ENCODE measurements at regions not wholly inside any gene's neighbourhood (a gene's known extent, or its start where the extent isn't known, plus 50 kb on each side); places are given as distances from the start of the nearest gene placed in this dataset.
"Not testable (repeated sequence)": the region's sequence is repeated elsewhere in the genome, so short reads cannot be mapped to it uniquely, and the experiment has no call there.

GRCh38 chr13:61358599-61358998, 57.0 kb downstream of the PCDH20 start:
- intact Hi-C loops (cut with DNase I) = no loop called here
- ATAC-seq = no peak

GRCh38 chr13:61350341-61350740, 65.3 kb downstream of the PCDH20 start:
- ATAC-seq (no peak), DNase-seq (no peak)
- intact Hi-C loops (cut with DNase I) = no loop called here

More at GRCh38 chr13:61358599-61358998, 57.0 kb downstream of the PCDH20 start:
- DNase-seq = no peak

DNA sequence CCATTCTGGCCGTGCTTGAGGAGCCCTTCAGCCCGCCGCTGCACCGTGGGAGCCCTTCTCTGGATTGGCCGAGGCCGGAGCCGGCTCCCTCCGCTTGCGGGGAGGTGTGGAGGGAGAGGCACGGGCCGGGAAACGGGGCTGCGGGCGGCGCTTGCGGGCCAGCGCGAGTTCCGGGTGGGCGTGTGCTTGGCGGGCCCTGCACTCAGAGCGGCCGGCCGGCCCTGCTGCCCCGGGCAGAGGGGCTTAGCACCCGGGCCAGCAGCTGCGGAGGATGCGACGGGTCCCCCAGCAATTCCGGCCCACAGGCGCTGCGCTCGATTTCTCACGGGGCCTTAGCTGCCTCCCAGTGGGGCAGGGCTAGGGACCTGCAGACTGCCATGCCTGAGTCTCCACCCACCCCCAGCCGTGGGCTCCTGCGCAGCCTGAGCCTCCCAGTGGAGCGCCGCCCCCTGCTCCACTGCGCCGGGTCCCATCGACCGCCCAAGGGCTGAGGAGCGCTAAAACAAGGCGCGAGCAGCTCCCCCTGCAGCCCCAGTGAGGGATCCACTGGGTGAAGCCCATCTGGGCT, 76.5 kb downstream of the PCDH20 start:
- intact Hi-C loops (cut with DNase I) = no loop called here
- no peak for DNase-seq
- no peak for ATAC-seq

- intact Hi-C loops (cut with DNase I) = no loop called here
- DNase-seq (no peak), ATAC-seq (no peak)
Measured at GRCh38 chr13:61316647-61317046, 99.0 kb downstream of the PCDH20 start.

DNA sequence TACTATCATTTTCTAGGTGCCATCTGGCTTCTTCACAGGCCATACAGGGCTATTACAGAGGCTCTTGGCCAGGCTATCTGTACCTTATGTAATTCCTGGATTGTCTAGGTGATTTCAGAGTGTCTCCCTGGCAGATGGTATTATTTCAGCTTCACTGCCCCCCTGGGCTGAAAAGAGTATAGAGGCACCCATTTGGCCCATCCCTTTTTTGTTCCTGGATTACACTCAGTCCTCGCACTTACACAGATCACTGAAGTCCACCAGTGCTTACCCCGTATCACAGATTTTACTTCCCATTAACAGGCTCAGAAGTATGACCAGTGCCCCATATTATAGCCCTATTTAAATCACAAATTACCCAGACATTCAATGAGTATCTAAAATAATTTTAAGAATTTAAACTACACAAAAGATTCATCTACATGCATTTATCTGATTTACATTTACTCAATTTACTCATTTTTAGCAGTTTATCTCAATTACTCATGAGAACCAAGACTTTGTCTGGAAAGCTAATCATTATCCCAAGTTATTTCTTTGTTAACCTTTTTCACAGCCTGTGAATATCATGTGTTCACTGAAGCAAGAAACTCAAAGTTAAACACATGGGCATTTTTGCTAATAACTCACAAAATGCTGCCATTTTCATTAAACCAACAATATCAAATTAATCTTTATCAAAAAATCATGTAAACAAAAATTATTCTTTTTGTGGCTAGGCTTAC, 121.0 kb downstream of the PCDH20 start:
- DNase-seq (no peak), ATAC-seq (no peak)
- intact Hi-C loops (cut with DNase I) = no loop called here

GRCh38 chr13:61286148-61286745, 129.4 kb downstream of the PCDH20 start:
- DNase-seq (no peak), ATAC-seq (no peak)
- intact Hi-C loops (cut with DNase I) = loop anchor here in 1 of 2 donors (5.0 kb wide), 1 partner anchor 126 kb away; no protein-coding TSS in a partner anchor

DNA sequence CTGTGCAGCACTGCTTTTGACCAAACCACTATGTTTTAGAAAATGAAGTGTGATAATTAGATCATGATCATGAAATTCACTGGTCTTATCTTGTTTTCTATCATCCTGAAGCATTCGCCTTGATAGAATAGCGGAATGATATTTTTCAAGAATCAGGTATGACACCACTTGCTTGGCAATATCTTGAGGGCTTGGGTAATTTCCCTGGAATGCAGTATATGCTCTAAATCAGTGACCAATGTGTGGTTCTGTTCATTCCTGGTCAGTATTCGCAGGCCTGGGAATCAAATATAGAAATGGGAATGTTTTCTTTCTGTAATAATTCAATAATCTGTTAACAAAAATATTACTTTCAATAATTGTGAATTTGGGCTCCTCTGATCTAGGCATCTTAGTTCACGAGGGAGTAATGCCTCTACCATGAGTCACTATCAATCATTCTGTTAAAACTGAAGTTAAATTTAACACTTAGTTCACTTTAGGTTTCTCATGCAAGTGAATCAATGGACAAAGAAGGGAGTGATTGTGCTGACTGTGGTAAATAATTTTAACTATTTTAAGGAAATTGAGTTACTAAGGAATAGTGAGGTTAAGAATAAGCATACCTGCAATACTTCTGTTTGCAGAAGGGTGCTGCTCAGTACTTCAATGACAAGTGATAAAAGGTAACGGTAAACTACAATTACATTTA, 137.9 kb downstream of the PCDH20 start:
- no peak for ATAC-seq
- intact Hi-C loops (cut with DNase I) = no loop called here
- DNase-seq = no peak

DNA sequence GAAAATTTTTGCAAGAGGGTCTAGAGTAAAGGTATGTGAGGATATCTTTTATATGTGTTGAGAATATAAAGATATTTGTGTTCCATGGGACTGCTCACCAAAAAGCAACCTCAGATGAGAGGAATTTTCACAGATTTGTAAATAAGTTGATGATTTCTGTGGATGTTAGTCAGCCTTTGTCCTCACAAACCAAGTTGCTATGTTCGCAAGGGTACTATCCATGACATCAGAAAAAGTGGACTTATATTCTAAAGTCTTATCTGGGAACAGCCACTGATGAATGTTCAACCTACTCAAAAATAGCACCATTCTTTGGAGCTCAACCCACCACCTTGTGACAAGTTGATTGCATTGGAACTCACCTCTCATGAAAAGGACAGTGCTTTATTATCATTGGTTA, 138.6 kb downstream of the PCDH20 start:
- ATAC-seq (no peak), DNase-seq (no peak)
- intact Hi-C loops (cut with DNase I) = no loop called here

DNA sequence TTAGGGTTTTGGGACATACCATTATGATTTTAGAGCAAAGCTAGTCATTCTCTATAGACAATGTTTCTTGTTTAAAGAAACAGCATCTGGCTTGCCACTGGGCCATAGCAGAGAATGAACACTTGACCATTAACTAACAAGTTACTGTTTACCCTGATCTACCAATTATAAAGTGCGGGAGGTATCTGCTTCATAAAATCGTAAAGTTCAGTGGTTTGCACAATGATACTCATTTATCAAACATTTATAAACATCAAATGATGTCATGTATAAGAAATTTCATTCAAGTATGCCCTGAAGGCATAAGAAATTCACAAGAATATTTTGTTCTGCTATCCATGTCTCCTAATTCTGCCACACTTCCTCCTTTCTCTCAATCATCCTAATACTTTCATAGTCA, 139.2 kb downstream of the PCDH20 start:
- ATAC-seq (no peak), DNase-seq (no peak)
- intact Hi-C loops (cut with DNase I) = no loop called here

DNA sequence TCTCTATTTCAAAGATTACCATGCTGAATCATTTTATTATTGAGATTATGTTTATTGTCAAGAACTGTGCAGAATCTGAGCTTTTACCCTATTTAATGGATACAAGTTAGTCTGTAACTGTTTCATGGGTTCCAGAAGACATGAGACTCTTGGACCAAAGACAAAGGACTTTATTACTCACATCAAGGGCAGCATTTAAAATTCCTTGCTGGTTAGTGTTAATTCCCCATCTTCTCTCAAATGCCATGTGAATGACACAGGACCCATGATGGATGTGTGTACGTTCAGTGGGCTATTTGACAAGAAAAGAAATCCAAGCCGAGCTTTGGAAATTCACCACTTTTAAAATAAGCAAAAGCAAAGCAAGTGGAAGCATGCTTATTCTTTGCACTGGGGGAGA, 139.9 kb downstream of the PCDH20 start:
- intact Hi-C loops (cut with DNase I) = no loop called here
- ATAC-seq (no peak), DNase-seq (no peak)

DNA sequence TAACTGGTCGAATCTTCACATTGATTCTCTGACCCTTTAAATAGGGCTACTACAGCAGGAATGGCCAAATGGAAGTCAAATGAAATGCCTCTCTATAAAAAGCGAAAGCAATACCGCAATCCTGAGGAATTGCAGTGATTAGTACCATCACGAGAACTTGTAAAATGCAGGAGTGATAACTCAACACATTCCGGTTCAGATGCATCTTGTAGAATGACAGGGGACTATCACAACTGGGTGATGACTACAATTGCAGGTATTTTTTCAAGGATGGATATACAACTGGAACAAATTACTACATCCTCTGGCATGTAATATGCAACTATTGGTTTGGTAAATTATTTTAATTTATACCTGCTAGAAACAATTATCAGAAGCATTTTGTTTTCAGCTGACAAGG, 140.4 kb downstream of the PCDH20 start:
- ATAC-seq (no peak), DNase-seq (no peak)
- intact Hi-C loops (cut with DNase I) = no loop called here

GRCh38 chr13:61266896-61267295, 148.8 kb downstream of the PCDH20 start:
- DNase-seq; ATAC-seq; intact Hi-C loops (cut with DNase I): not testable (repeated sequence)

DNA sequence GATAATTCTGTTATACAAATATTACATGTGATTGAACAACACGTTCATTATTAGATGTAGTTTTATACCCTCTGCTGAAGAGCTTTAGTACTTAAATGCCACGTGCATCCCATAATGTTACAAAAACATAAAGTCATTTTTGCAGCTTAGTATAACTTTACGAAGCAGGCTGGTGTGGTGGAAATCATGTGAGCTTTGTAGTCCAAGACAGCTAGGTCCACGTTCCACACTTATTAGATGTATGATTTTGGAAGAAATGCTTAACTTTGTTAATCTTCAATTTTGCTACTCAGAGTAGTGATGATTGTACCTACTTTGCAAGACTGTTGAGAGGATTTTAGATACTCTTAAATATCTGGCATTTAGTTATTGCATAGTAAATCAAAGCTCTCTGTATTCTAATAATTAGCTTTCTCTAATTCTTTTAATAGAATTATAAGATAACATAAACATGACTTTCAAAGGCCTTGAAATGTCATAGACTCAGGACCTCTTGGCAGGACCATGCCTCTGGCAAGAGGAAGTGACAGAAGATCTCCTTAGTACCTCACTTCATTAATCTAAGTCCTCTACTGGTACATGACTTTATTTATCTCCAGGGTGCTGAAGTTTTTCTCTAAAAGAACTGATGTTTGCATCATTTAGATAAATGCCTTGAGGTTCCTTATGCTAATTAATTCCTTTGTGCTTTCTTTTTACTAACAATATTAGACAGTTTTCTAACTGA, 153.7 kb downstream of the PCDH20 start:
- no peak for DNase-seq
- no peak for ATAC-seq
- intact Hi-C loops (cut with DNase I) = no loop called here

DNA sequence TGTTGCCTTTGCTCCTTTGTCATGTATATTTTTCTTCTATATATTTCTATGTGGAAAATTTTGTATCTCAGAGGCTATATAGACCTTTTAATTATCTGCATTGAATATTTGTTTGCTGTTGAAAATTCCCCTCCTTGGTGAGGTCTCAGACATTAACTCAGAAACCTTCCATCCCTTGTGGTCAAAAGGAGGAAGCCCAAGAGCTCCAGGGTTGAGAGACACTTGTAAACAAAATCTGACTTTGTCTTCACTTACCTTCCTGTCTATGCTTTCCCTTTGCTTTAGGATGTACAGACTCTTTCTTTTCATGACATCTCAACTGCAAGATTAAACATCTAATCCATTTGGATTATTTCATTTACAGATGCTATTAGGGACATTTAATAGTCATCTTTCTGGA, 157.5 kb downstream of the PCDH20 start:
- intact Hi-C loops (cut with DNase I) = loop anchor here in 1 of 2 donors (10.0 kb wide), 1 partner anchor 603 kb away; no protein-coding TSS in a partner anchor
- ATAC-seq = no peak
- no peak for DNase-seq

DNA sequence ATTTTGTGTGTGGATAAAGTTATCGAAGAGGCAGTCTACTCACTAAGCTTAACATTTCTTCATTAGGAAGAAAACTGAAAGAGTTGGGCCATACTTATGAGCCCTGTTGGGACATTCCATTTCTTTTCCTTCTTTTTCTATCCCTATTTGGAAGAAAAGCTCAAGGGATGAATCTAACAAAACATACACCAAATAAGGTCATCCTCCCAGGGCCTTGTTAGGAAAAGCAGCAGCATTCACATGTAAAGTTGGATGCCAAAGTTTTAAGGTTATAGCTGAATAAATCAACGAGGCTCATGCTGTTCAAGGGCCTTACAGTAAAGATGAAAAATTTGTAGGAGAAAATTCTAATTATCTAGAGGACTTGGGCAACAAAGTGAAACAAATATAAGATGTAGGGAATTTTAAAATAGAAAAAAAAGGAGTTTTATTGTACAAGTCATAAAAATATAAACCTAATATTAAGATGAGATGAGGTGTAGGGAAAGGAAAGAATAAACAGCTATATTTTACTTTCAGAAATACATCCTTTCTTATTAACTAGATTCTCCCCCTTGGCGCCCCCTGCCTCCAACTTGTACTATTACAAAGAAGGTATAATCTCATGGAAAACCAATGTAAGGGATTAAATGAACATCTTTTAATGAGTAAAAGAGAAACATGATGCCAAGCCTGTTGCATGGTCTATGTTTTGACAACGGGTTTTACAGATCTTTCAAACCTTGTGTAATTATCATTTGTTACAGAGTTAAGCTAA, 160.4 kb downstream of the PCDH20 start:
- ATAC-seq (no peak), DNase-seq (no peak)
- intact Hi-C loops (cut with DNase I) = loop anchor here in 1 of 2 donors (10.0 kb wide), 1 partner anchor 600 kb away; no protein-coding TSS in a partner anchor

DNA sequence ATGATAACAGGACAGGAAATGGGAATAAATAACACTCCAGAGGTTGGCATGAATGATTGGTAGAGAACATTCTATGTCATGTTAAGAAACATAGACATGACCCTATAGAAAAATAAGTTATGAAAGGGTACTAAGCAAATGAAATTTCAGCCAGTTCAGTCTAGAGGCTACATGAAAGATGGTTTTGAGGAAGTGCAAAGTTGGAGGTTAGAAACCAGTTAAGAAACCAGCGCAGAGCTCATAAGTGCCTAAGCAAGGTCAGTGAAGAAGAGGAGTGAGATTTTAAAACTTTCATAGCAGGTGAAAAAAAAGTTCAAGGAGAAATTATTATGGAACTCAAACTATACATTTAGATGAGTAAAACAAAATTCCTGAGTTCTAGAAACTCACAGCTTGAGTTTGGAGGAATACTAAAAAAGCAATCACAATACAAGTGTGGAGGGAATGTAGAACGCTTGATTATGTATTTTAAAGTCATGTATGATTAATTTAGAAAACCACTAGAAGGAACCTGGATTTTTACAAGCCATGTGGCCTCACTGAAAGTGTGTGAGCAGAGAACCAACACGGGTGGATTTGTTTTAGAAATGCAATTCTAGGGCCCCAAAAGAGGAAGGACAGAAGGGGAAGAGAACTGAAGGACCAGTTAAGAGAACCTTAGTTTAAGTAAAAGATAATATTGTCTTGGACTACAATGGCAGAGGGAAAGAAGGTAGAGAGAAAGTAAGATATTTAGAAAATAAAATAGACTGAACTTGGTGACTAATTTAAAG, 162.4 kb downstream of the PCDH20 start:
- intact Hi-C loops (cut with DNase I) = loop anchor here in 1 of 2 donors (10.0 kb wide), 1 partner anchor 598 kb away; no protein-coding TSS in a partner anchor
- ATAC-seq (no peak), DNase-seq (no peak)

DNA sequence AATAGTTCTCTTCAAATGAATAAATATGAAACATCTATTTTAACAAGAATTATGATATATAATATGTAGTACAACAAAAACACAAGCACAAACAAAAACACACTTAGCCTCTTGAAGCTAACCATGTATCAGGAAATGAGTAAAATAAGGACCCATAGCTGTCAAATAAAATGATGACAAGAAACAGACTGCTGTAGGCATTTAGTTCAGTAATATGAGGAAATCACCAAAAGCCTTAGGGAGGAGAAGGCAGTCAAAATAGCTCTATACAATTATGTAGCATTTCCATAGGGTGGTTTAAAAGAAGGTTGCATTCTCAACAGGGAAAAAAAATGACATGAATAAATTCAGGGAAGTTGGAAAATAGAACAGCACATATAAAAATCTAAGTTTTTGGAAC, 163.4 kb downstream of the PCDH20 start:
- intact Hi-C loops (cut with DNase I) = loop anchor here in 1 of 2 donors (10.0 kb wide), 1 partner anchor 597 kb away; no protein-coding TSS in a partner anchor
- no peak for ATAC-seq
- no peak for DNase-seq
